ENCODE measurements at regions not wholly inside any gene's neighbourhood (a gene's known extent, or its start where the extent isn't known, plus 50 kb on each side); places are given as distances from the start of the nearest gene placed in this dataset.

GRCh38 chr13:74883834-74884233 is 598.1 kb downstream of the TBC1D4 start:
- TF ChIP-seq CTCF (IDR thresholded peaks at IDR 0.05 in 8 of 11, conservative IDR thresholded peaks at IDR 0.05 in 3 of 11) (no peak), POLR2AphosphoS5 (IDR thresholded peaks at IDR 0.05) (no peak)

All from spleen (tissue), 7 donors.